DMS 273 (cell line): ENCODE measurements at regions not wholly inside any gene's neighbourhood (a gene's known extent, or its start where the extent isn't known, plus 50 kb on each side); places are given as distances from the start of the nearest gene placed in this dataset.

Source experiments
- DNase-seq: peaks from one replicate; lab custom pipeline; 2025; ENCODE audit not compliant: unreplicated experiment; lab: John Stamatoyannopoulos, UW

- DNase-seq, result peak; percentile 29
Observed at GRCh38 chr4:180059216-180059881, 2183.9 kb upstream of the TENM3 start.

- peak; percentile 6 for DNase-seq
Observed at GRCh38 chr4:180060159-180060889, 2182.9 kb upstream of the TENM3 start.

DNA sequence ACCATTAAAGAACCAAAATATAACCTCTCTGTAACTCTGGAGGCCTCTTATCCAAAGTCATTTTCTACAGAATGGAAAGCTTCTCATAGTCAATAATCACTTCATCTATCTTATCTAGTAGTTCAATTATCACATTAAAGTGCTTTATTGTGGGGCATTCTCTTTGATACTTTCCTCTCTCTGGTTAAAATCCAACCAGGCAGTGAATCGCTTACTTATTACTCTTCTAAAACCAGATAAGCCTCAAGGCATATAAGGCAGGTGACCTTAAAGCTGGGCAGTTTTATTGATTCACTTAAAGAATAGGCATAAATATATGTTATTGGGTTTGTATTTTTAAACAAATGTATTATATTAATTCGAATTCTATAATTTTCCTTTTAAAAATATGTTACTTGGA, 2162.1 kb upstream of the TENM3 start:
- DNase-seq, result no peak

DNA sequence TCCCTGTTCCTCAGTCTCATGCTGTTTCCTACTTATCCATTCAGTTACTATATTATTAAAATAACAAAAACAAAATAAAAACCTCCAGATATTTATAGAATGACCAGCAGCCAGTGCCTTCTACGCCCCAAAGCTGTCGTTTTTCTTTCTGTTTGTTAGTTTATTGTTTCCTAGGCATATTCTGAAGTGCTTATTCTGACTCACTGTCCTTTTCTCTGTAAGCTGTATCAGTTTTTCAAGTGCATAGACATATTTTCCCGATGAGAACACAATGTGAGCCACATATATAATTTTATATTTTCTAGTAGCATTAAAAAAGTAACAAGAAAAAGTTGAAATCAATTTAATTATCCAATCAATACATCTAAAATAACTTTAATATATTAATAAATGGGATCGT, 2158.6 kb upstream of the TENM3 start:
- DNase-seq, result no peak

GRCh38 chr4:180086480-180087190, 2156.6 kb upstream of the TENM3 start:
- no peak for DNase-seq

DNA sequence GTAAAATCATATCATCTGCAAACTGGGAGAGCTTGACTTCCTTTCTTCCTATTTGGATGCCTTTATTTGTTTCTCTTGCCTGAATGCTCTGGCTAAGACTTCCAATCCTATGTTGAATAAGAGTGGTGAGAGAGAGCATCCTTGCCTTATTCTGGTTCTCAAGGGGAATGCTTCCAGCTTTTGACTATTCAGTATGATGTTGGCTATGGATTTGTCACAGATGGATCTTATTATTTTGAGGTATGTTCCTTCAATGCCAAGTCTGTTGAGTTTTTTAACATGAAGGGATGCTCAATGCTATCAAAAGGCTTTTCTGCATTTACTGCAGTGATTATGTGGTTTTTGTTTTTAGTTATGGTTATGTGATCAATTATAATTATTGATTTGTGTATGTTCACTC, 2144.6 kb upstream of the TENM3 start:
- no peak for DNase-seq

DNA sequence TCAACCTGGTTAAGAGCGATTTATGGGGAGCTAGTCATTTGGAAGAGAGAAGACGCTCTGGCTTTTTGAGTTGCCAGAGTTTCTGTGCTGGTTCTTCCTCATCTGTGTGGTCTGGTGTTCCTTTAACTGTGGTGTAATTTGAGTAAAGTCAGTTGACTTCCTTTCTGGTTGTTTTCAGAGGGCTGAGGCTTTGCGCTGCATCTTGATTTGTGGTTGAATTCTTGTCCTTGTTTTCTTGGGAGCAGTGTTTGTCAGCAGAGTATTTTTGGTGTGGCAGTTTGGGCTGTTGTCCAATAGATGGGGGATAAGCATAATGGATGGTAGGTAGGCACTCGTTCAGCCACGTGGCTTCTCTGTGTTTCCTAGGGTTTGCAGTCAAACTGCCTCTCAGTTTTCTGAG, 2143.2 kb upstream of the TENM3 start:
- DNase-seq, result no peak

DNA sequence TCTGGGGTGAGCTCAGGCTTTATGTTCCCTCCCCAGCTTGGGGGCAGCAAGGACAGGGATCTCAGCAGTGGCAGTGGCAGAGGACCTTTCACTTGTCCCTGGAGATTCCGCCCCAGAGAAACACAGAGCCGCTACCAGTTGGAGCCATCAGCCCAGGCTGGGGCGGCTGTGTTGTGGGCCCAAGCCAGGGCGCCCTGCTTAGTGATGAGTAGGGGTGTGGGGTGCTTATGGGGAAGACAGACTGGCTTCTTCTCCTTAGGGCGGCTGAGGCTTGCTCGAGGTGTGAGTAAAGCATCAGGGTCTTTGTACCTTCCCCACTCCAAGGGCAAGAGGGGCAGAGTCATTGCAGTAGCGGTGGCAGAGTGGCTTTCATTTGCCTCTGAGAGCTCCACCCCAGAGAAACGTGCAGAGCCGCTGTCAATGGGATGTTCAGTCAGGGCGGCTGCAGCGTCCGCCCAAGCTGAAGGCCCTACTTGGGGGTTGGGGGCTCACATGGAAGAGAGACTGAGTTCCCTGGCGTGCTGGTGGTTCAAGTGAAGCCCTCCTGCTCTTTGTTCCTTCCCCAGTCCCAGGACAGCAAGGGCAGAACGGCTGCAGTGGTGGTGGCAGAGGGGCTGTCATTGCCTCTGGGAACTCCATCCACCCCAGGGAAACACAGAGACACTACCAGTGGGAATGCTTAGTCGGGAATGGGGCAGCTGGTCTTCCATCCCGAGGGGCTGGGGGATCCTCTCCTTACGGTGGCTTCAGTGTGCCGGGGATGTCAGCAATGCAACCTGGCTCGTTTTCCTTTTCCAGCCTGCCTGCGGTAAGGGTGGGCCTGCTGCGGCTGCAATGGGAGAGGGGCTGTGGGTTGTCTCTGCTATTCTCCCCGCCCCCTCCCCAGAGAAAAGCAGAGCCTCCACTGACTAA, 2142.5 kb upstream of the TENM3 start:
- no peak for DNase-seq

GRCh38 chr4:180101348-180102083, 2141.7 kb upstream of the TENM3 start:
- DNase-seq, result no peak

DNA sequence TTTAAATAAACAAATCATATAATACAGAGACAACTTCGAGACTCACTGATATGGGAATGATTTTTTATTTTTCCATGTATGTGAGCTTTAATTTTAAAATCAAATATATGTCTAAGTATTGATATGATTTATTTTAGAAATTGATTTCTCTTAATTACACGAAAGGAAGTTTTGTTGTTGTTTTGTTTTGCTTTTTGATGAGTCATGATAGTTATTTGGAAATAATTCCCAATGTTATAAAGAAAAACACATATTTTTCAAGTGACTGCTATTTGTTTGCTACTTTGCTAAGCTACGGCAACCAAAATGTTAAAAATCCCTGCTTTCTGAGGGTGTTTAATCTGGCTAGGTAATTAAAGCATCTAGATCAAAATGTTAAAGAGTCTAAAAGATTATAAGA, 2139.4 kb upstream of the TENM3 start:
- DNase-seq, result no peak

GRCh38 chr4:180105362-180105761, 2137.8 kb upstream of the TENM3 start:
- DNase-seq, result no peak

DNA sequence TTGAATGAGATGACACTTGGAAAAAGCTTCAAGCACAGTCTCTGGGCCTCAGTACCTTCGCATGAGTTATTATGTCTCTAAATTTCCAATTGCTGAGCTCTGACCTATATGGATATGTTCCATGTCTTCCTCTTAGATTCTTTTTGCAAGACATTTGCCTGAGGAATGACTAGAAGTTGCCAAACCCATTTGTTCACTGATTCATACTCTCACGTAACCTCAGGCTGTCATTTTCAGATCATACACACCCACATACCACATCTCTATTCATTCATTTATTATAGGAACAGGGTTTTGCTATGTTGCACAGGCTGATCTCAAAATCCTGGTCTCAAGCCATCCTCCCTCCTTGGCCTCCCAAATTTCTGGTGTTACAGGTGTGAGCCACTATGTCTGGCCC, 2137.1 kb upstream of the TENM3 start:
- DNase-seq, result no peak

- DNase-seq, result no peak
Observed at GRCh38 chr4:180106997-180107396, 2136.2 kb upstream of the TENM3 start.

GRCh38 chr4:180116840-180117239, 2126.4 kb upstream of the TENM3 start:
- DNase-seq, result no peak

DNA sequence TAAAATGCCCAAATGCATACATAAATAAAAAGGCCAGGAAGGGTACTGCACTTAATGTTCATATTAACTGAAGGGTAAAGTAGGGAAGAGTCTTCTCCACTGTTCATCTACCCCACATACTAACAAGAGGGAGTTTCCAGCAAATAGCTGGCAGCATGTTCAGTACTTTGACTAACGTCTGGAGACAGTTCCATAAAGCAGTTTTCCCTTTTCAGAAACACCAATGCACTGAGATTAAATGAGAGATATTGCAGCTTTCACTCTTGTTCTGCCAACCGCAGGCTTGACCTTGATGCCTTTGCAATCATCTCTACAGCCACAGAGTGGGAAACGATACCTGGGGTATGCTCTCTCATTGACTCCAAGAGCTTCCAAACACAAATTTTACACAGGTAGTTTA, 2123.1 kb upstream of the TENM3 start:
- no peak for DNase-seq

- DNase-seq, result no peak
Observed at GRCh38 chr4:180134091-180134866, 2108.9 kb upstream of the TENM3 start.

DNA sequence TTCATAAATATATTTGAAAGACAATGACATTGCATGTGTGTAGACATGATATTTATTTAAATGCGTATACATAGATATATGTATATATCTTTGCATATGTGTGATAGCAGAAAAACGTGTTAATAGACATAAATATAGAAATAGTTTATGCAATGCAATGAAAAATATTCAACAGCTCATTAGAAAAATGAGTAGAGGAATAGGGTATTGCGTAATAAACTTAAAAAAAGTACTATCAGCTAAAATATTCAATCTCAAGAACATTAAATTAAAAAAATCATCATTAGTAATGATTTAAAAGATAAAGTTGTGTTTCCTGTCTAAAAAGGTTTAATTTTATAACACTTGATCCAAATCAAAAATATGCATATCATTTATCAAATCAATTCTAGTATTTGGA, 2101.5 kb upstream of the TENM3 start:
- DNase-seq, result no peak

DNA sequence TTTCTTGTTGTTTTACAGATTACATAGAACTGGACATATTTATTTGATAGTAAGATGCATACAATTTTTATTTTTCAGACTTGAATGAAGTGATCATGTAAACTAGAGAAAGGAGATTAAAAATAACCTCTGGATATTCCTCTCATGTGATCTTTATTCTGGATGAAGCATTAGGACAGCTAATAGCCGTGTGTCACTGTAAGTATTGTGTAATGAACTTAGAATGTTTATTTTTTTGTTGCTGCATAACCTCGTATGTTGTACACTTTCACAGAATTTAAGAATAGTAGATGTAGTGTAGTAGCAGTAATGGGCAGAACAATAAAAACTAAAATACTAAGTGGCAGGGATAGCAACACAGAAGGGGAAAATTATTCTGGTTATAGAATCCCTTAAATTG, 2094.5 kb upstream of the TENM3 start:
- DNase-seq, result no peak

DNA sequence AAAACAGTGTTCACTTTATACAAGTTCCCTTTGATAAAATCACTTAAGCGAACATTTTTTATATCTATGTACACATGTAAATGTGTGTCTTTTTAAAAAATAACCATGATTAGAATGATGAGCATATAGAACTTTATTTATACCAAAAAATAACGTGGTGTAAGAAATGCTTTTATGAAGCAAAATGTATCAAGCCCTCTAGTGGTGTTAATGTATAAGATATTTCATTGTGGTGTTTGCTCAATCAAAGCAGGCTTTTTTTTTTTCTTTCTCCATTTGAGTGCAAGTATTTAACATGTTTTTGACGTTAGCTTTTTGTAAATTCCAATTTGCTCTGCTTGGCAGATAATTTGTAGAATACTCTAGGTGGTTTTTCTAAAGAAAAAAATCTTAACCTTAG, 2092.4 kb upstream of the TENM3 start:
- peak; percentile 1 for DNase-seq

- DNase-seq, result no peak
Observed at GRCh38 chr4:180152831-180153230, 2090.4 kb upstream of the TENM3 start.
